Esophagus (tissue), 2 donors: ENCODE measurements at regions not wholly inside any gene's neighbourhood (a gene's known extent, or its start where the extent isn't known, plus 50 kb on each side); places are given as distances from the start of the nearest gene placed in this dataset.
A peak's percentile ranks its signal among the peaks of the same experiment; 100 is the strongest.

Experiments used
- H3K27ac ChIP-seq, 2 donors: one replicate each; pipeline ENCODE4 v1.5.1; 2013; ENCODE audit warnings: low read depth in 2 of 2, mild to moderate bottlenecking in 2 of 2, inconsistent platforms in 1 of 2, low read length in 1 of 2, moderate library complexity in 1 of 2
- H3K27me3 ChIP-seq, 2 donors: one replicate each; pipeline ENCODE4 v1.6.1; 2013; ENCODE audit warnings: low read length in 2 of 2, control low read depth in 1 of 2, mild to moderate bottlenecking in 1 of 2; ENCODE audit not compliant: insufficient read depth in 2 of 2, control insufficient read depth in 1 of 2
- H3K36me3 ChIP-seq, 2 donors: one replicate each; pipeline ENCODE4 v1.6.1; 2013; ENCODE audit warnings: low read length in 1 of 2; ENCODE audit not compliant: control insufficient read depth in 2 of 2, insufficient read depth in 2 of 2
- H3K4me1 ChIP-seq, 2 donors: one replicate each; pipeline ENCODE4 v1.6.1; 2013; ENCODE audit warnings: low read length in 1 of 2; ENCODE audit not compliant: control insufficient read depth in 2 of 2, insufficient read depth in 2 of 2
- H3K4me3 ChIP-seq, 2 donors: one replicate each; pipeline ENCODE4 v1.5.1; 2013; ENCODE audit warnings: low read length in 2 of 2, mild to moderate bottlenecking in 2 of 2, low read depth in 1 of 2, moderate library complexity in 1 of 2
- H3K9me3 ChIP-seq, 2 donors: one replicate each; pipeline ENCODE4 v1.6.1; 2013; ENCODE audit warnings: mild to moderate bottlenecking in 2 of 2, low read depth in 1 of 2, low read length in 1 of 2, moderate library complexity in 1 of 2; ENCODE audit not compliant: control insufficient read depth in 2 of 2, insufficient read depth in 1 of 2
- WGBS, 2 donors: extraction: QIAGEN DNeasy Blood & Tissue Kit; methylation state at CpG; one replicate each; pipeline ENCODE4 v1.1.7; 2013; 5-methylcytosine and 5-hydroxymethylcytosine counted together
- donor health status: healthy with polysubstance abuse.
- donor health status: Bipolar disorder and iron deficiency.

DNA sequence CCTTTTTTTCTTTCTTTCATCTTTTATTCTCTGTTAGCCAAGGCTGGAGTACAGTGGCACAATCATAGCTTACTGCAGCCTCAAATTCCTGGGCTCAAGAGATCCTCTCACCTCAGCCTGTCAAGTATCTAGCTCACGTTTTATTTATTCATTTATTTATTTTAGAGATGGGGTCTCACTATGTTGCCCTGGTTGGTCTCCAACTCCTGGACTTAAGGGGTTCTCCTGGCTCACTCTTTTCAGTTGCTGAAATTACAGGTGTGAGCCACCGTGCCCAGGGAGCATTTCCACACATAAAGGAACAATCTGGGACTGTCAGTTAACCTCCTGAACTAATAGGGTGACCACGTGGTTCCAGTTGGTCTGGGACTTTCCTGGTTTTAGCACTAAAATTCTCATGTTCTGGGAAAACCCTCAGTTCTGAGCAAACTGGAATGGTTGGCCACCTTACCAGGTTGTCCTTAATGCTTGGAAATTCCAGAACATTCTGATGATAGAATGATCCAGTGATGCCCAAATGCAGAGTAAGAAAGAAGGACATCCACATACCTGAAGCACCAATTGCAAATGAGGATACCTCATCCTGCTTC lies 105.5 kb upstream of the ZNF217 start:
- H3K4me1 ChIP-seq, result peaks cover 0 to 2% of the 10 kb centered on the region in 2 donors
- 52 to 72% methylated on average over 3 of the region's 3 CpGs for WGBS, 2 donors
- H3K27me3 ChIP-seq, result no peaks in the 10 kb centered on the region
- H3K27ac ChIP-seq, result no peak overlapping the region
- no peak overlapping the region for H3K4me3 ChIP-seq
- H3K9me3 ChIP-seq, result no peaks in the 10 kb centered on the region
- H3K36me3 ChIP-seq, result no peaks in the 10 kb centered on the region

DNA sequence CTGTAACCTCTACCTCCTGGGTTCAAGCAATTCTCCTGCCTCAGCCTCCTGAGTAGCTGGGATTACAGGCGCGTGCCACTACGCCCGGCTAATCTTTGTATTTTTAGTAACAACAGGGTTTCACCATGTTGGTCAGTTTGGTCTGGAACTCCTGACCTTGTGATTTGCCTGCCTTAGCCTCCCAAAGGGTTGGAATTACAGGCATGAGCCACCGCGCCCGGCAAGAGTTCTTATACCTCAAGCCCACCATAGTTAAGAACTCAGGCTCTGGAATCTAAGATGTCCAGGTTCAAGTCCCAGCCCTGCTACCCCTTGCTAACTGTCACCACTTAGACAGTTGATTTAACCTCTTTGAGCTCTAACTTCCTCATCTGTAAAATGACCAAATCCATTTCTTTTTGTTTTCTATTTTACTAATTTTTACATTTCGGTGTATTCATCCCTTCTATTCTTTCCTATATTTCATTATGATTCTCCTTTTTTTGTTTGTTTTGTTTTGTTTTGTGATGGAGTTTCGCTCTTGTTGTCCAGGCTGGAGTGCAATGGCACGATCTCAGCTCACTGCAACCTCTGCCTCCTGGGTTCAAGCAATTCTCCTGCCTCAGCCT lies 104.8 kb upstream of the ZNF217 start:
- H3K27me3 ChIP-seq, result no peaks in the 10 kb centered on the region
- peaks cover 0 to 2% of the 10 kb centered on the region in 2 donors for H3K4me1 ChIP-seq
- H3K9me3 ChIP-seq, result no peaks in the 10 kb centered on the region
- H3K4me3 ChIP-seq, result no peak overlapping the region
- H3K36me3 ChIP-seq, result no peaks in the 10 kb centered on the region
- WGBS, 2 donors, result 92 to 93% methylated on average over 10 of the region's 10 CpGs
- no peak overlapping the region for H3K27ac ChIP-seq

DNA sequence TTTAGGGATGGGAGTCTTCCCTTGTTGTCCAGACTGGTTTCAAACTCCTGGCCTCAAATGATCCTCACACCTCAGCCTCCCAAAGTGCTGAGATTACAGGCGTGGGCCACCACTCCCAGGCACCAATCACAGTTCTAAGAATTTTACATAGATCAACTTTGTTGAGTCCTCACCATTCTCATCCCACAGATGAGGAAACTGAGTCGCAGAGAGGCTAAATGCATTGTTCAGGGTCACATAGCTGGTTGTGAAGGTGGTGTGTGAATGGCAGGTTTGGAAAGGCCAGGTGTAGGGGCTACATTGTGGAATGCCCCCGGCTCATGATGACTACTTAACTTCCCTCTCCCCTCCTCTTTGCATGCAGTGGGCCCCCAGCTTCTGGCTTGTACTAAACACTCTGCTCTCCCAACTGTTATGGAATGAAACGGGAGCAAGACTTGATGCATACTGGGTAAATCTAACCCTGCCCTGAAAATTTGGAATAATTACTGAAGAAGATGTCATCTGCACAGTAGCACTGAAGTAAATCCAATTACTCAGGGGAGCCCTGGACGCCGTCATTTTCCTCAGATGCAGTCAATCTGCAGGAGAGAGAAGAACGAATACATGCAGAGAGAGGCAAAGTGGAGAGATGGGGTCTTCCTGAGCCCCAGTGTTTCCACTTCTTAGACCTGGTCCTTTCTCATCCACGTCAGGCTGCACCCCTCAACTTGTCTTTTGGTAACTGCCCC lies 102.3 kb upstream of the ZNF217 start:
- Histone ChIP-seq H3K4me1 (peaks cover 0 to 4% of the 10 kb centered on the region in 2 donors), H3K36me3 (no peaks in the 10 kb centered on the region), H3K27ac (no peak overlapping the region), H3K27me3 (no peaks in the 10 kb centered on the region), H3K9me3 (no peaks in the 10 kb centered on the region), H3K4me3 (no peak overlapping the region)
- WGBS, 2 donors, result 91 to 92% methylated on average over 8 of the region's 8 CpGs

DNA sequence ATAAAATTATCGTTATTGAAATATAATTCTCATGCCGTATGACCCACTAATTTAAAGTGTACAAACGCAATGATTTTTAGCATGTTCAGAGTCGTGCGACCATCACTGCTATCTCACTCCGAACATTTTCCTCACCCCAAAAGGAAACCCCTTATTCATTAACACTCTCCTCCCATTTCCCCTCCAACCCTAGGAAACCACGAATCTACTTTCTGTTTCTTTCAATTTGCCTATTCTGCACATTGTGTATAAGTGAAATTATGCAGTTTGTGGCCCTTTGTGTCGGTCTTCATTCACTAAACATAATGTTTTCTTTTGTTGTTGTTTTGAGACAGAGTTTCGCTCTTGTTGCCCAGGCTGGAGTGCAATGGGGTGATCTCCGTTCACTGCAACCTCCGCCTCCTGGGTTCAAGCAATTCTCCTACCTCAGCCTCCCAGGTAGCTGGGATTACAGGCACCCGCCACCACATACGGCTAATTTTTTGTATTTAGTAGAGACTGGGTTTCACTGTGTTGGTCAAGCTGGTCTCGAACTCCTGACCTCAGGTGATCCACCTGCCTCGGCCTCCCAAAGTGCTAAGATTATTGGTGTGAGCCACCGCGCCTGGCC lies 99.7 kb upstream of the ZNF217 start:
- Histone ChIP-seq H3K9me3 (no peaks in the 10 kb centered on the region), H3K4me1 (peaks cover 0 to 4% of the 10 kb centered on the region in 2 donors), H3K4me3 (no peak overlapping the region), H3K27me3 (no peaks in the 10 kb centered on the region), H3K27ac (no peak overlapping the region), H3K36me3 (no peaks in the 10 kb centered on the region)
- WGBS, 2 donors, result 83 to 86% methylated on average over 17 of the region's 17 CpGs

DNA sequence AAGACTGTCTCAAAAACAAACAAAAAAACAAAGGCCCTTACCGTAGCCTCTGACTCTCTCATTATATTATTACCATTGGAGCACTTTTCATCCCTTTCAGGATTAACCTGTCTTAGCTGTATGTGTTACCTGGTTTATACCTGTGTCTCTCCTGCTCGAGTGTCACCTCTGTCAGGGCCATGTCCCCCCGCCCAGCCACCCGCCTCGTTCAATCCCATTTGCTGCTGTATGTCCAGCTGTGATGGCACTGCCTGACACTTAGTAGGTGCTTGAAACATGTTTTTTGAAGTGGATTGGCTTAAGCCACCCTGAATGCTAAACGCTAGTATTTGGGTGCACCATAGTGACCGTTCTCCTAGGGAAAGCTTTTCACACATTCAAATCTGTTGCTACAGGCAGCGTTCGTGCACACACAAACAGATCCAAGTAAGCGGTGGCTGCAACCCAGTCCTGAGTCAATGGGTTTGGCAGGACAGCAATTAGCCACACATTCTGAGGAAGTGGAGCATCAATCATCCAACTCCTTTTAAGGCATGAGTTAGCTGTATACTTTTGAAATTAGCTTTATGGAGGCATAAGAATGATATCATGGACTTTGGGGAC lies 98.9 kb upstream of the ZNF217 start:
- H3K4me3 ChIP-seq, result no peak overlapping the region
- H3K27ac ChIP-seq, result peak overlapping the region; percentile 8 to 73
- H3K36me3 ChIP-seq, result no peaks in the 10 kb centered on the region
- H3K9me3 ChIP-seq, result no peaks in the 10 kb centered on the region
- H3K27me3 ChIP-seq, result no peaks in the 10 kb centered on the region
- peaks cover 0 to 4% of the 10 kb centered on the region in 2 donors for H3K4me1 ChIP-seq
- WGBS, 2 donors, result 50 to 57% methylated on average over 10 of the region's 10 CpGs

DNA sequence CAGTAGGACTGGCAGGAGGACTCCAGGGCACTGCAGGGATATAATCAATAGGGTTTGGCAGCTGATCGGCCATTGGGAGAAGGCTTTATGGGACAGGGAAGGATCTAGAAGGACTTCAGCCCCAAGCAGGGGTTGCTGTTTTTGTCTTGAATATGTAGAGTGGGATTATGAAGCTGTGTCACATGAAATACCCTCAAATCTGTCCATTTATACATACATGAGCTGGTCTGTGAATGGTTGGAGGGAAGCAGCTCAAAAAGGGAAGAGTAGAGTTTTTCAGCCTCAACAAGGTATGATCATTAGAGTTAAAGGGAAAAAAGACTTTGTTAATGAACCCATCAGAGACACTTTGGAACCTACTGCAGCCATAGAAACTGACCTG lies 98.2 kb upstream of the ZNF217 start:
- Histone ChIP-seq H3K4me3 (no peak overlapping the region), H3K27ac (peak overlapping the region; percentile 28 to 54), H3K36me3 (no peaks in the 10 kb centered on the region), H3K9me3 (no peaks in the 10 kb centered on the region), H3K27me3 (no peaks in the 10 kb centered on the region), H3K4me1 (peaks cover 0 to 4% of the 10 kb centered on the region in 2 donors)
- WGBS, 2 donors, result 59 to 75% methylated on average over 1 of the region's 1 CpG

DNA sequence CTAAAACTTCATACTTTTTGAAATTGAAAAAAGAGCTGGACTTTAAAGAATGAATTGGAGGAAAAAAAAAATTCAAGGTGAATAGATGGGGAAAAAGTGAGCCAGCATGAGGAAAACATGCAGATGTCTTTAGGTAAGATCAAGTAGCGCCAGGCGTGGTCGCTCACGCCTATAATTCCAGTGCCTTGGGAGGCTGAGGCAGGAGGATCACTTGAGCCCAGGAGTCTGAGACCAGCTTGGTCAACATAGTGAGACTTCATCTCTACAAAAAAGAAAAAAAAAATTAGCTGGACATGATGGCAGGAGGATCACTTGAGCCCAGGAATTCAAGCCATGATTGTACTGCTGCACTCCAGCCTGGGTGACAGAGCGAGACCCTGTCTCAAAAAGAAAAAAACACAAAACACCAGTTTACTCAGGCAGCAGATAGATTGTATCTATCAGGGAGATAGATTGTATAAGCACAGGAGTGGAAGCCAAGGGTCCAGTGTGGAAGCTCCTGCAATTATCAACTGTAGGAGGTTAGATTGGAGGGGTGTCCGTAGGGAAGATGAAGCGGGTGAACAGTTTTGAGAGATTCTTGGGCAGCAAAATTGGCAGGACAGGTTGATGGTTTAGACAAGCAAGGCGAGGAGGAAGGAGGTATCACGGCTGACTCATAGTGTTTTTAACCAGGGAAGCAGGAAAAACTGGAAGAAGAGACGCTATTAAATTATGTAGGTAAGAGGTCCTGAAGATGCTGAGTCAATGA lies 97.6 kb upstream of the ZNF217 start:
- Histone ChIP-seq H3K4me1 (peaks cover 0 to 4% of the 10 kb centered on the region in 2 donors), H3K27me3 (no peaks in the 10 kb centered on the region), H3K4me3 (no peak overlapping the region), H3K9me3 (no peaks in the 10 kb centered on the region), H3K36me3 (no peaks in the 10 kb centered on the region), H3K27ac (peak overlapping the region; percentile 54 to 62)
- WGBS, 2 donors, result 74 to 76% methylated on average over 10 of the region's 10 CpGs

DNA sequence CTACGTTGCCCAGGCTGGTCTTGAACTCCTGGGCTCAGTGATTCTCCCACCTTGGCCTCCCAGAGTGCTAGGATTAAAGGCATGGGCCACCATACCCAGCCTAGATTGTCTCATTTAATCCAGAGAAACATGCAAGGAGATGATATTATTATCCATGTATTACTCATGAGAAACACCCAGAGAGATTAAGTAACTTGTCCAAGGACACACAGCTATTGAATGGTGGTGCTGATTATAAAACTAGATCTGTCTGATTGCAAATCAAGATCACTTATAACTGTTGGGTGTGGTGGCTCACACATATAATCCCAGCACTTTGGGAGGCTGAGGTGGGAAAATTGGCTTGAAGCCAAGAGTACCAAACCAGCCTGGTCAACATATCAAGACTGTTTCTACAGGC lies 94.4 kb upstream of the ZNF217 start:
- Histone ChIP-seq H3K36me3 (no peaks in the 10 kb centered on the region), H3K9me3 (no peaks in the 10 kb centered on the region), H3K4me3 (no peak overlapping the region), H3K4me1 (peaks cover 0 to 4% of the 10 kb centered on the region in 2 donors), H3K27ac (no peak overlapping the region), H3K27me3 (no peaks in the 10 kb centered on the region)
- WGBS, 2 donors, result 94 to 100% methylated on average over 1 of the region's 1 CpG

DNA sequence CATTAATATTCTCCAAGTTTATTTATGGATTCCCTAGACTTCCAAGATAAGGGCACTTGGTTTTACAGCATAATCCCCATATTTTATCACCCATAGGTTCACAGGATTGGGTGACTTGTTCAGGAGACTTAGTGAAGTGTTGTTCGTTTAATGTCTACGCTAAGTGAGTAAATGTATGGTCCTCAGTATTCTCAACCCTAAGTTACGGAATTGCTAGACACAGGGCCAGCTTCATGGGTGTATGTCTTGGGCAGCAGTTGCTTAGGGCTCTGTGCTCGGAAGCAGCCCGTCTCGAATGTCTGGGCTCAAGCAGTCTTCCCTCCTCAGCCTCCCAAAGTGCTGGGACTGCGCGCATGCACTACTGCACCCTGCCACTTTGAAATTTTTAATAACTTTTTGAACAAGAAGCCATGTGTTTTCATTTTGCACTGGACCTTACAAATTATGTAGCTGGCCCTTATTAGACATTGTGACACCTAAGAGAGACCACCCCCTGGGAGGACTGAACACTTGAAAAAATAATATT lies 91.5 kb upstream of the ZNF217 start:
- Histone ChIP-seq H3K4me1 (no peaks in the 10 kb centered on the region), H3K9me3 (no peaks in the 10 kb centered on the region), H3K36me3 (no peaks in the 10 kb centered on the region), H3K27ac (no peak overlapping the region), H3K4me3 (no peak overlapping the region), H3K27me3 (no peaks in the 10 kb centered on the region)
- 97% methylated on average over 8 of the region's 8 CpGs for WGBS, 2 donors
